ENCODE measurements at regions not wholly inside any gene's neighbourhood (a gene's known extent, or its start where the extent isn't known, plus 50 kb on each side); places are given as distances from the start of the nearest gene placed in this dataset.

DNA sequence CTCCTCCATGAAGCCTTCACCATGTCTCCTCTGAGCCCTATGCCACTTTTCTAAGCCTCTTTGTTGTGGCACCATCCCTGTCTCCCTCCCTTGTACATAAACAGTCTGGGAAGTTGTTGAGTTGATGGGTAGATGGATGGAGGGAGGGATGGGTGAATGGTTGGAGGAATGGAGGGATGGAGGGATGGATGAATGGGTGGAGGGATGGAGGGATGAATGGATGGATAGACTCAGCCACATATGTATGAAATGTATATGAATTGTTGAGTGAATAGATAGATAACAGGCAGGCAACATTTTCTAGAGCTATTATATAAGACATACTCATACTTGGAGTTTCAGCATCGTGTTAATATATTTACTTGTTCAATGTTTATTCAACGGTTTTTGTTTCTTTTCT lies 58.3 kb upstream of the HES1 start:
- DNase-seq = no peak
- POLR2A ChIA-PET (ENCODE audit: partially characterized antibody) = no interaction called here
- CTCF ChIA-PET (ENCODE audit: partially characterized antibody) = interaction anchor here (0.7 kb wide), 1 partner anchor 412 kb away, joined by 3 read pairs; no protein-coding TSS in a partner anchor
- H3K36me3 Mint-ChIP-seq = no peaks in the 10 kb centered on the region
- Histone ChIP-seq H3K27ac (ENCODE audit: low read depth, low read length) (no peak overlapping the region), H3K9me3 (ENCODE audit: control insufficient read depth in 1 of 2, low read length in 2 of 2) (no peaks in the 10 kb centered on the region), H3K4me1 (ENCODE audit: insufficient read depth, low read length) (no peaks in the 10 kb centered on the region), H3K27me3 (ENCODE audit: insufficient read depth, low read length) (no peaks in the 10 kb centered on the region), H3K36me3 (ENCODE audit: insufficient read depth, low read length) (no peaks in the 10 kb centered on the region), H3K4me3 (ENCODE audit: low read length in 2 of 2) (no peak overlapping the region)
- H3K4me3 Mint-ChIP-seq = no peak overlapping the region
- H3K9me3 Mint-ChIP-seq = no peaks in the 10 kb centered on the region
- no peaks in the 10 kb centered on the region for H3K4me1 Mint-ChIP-seq
- H3K27ac Mint-ChIP-seq = no peak overlapping the region
- intact Hi-C loops (cut with micrococcal nuclease) = no loop called here
- peaks cover 31 to 44% of the 10 kb centered on the region in 2 donors for H3K27me3 Mint-ChIP-seq

DNA sequence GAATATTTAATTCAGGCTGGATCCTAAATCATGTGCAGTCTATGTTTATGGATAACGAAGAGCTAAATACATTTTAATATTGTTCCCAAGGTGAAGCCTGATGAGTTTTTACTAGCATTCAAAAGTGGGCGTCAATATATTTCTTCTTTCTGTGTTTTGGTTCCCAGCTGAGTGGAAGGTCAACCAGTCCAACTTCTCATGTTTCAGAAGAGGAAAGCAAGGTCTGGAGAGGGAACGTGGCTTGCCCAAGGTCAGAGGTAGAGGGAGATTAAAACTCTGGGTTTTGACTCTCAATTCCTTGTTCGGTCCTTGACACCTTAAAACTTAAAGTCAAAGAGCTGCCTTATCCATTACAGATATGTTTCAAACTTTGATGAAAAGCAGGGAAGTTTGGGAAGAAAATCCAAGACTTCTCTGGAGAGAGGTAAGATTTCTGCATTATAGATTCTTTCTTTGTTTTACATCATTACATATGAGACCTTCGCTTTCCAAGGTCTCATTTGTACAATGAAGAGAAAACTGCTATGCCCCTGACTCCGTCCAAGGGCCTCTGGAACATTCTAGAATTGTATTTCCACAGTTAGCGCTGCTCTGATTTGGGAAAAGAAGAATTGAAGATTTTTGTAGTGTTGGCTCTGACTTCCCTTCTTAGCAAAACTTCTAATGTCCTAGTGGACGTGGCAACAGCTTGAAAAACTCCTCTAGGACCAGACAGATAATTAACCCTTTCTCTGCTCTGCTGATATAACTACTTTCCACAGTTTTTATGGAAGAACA lies 57.7 kb upstream of the HES1 start:
- Histone ChIP-seq H3K4me3 (ENCODE audit: low read length in 2 of 2) (no peak overlapping the region), H3K36me3 (ENCODE audit: insufficient read depth, low read length) (no peaks in the 10 kb centered on the region), H3K27me3 (ENCODE audit: insufficient read depth, low read length) (no peaks in the 10 kb centered on the region), H3K9me3 (ENCODE audit: control insufficient read depth in 1 of 2, low read length in 2 of 2) (no peaks in the 10 kb centered on the region), H3K4me1 (ENCODE audit: insufficient read depth, low read length) (no peaks in the 10 kb centered on the region), H3K27ac (ENCODE audit: low read depth, low read length) (no peak overlapping the region)
- CTCF ChIA-PET (ENCODE audit: partially characterized antibody) = no interaction called here
- H3K27me3 Mint-ChIP-seq = peaks cover 28 to 41% of the 10 kb centered on the region in 2 donors
- H3K9me3 Mint-ChIP-seq = no peaks in the 10 kb centered on the region
- DNase-seq = no peak
- intact Hi-C loops (cut with micrococcal nuclease) = no loop called here
- no peaks in the 10 kb centered on the region for H3K36me3 Mint-ChIP-seq
- H3K27ac Mint-ChIP-seq = no peak overlapping the region
- POLR2A ChIA-PET (ENCODE audit: partially characterized antibody) = no interaction called here
- H3K4me3 Mint-ChIP-seq = no peak overlapping the region
- no peaks in the 10 kb centered on the region for H3K4me1 Mint-ChIP-seq

DNA sequence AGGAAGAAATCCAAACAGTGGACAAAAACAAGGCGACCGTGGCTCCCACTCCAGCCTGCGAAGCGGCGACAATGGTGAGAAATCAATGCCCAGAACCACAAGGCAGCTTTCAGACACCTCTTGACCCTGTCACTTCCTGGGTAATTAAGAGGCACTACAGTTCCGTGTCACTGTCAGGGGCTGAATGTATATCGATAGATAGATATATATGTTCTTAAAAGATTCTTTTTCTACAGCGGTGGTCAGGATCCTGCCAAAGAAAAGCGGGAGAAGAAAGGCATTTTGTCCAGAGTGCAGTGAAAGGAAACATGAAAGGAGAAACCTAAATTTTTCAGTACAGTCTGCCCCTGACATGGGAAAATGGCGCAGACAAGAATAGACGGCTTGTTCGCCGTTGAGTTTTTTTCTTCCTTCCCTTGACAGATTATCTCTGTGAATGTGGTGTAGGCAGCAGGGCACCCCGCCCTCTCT lies 56.2 kb upstream of the HES1 start:
- H3K36me3 ChIP-seq (ENCODE audit: insufficient read depth, low read length) = no peaks in the 10 kb centered on the region
- ChIA-PET CTCF (ENCODE audit: partially characterized antibody) (no interaction called here), POLR2A (ENCODE audit: partially characterized antibody) (no interaction called here)
- intact Hi-C loops (cut with micrococcal nuclease) = no loop called here
- no peaks in the 10 kb centered on the region for H3K9me3 ChIP-seq (ENCODE audit: control insufficient read depth in 1 of 2, low read length in 2 of 2)
- Mint-ChIP-seq H3K27me3 (peaks cover 22 to 34% of the 10 kb centered on the region in 2 donors), H3K4me1 (peaks cover 0 to 8% (median 3%) of the 10 kb centered on the region in 4 donors), H3K4me3 (no peak overlapping the region), H3K36me3 (no peaks in the 10 kb centered on the region), H3K9me3 (no peaks in the 10 kb centered on the region), H3K27ac (no peak overlapping the region)
- DNase-seq = no peak
- H3K4me1 ChIP-seq (ENCODE audit: insufficient read depth, low read length) = no peaks in the 10 kb centered on the region
- no peaks in the 10 kb centered on the region for H3K27me3 ChIP-seq (ENCODE audit: insufficient read depth, low read length)
- H3K27ac ChIP-seq (ENCODE audit: low read depth, low read length) = no peak overlapping the region
- H3K4me3 ChIP-seq (ENCODE audit: low read length in 2 of 2) = no peak overlapping the region

DNA sequence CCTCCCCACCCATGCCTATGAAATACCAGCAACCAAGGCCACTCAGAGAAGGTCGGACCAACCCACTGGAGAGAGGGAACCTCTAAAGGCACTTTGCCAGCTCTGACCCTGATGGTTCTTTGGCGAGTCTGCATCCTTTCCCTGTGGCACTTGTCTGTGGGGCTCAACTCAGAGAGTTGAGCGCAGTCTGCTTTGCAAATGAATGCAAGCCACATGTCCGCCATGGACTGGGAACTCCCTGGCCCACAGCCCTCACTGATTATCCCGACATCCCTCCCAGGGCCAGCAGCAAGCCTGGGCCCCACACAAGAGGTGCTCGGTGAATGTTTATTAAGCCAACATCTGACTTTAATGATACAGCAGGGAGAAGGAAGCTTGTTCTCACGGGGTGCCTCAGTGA lies 55.5 kb upstream of the HES1 start:
- CTCF ChIA-PET (ENCODE audit: partially characterized antibody) = no interaction called here
- Mint-ChIP-seq H3K27ac (no peak overlapping the region), H3K36me3 (no peaks in the 10 kb centered on the region), H3K4me1 (peaks cover 0 to 8% (median 3%) of the 10 kb centered on the region in 4 donors), H3K27me3 (peaks cover 18 to 29% of the 10 kb centered on the region in 2 donors), H3K9me3 (no peaks in the 10 kb centered on the region), H3K4me3 (no peak overlapping the region)
- Histone ChIP-seq H3K4me1 (ENCODE audit: insufficient read depth, low read length) (no peaks in the 10 kb centered on the region), H3K27ac (ENCODE audit: low read depth, low read length) (no peak overlapping the region), H3K27me3 (ENCODE audit: insufficient read depth, low read length) (no peaks in the 10 kb centered on the region), H3K9me3 (ENCODE audit: control insufficient read depth in 1 of 2, low read length in 2 of 2) (no peaks in the 10 kb centered on the region), H3K4me3 (ENCODE audit: low read length in 2 of 2) (no peak overlapping the region), H3K36me3 (ENCODE audit: insufficient read depth, low read length) (no peaks in the 10 kb centered on the region)
- no peak for DNase-seq
- POLR2A ChIA-PET (ENCODE audit: partially characterized antibody) = no interaction called here
- intact Hi-C loops (cut with micrococcal nuclease) = no loop called here

DNA sequence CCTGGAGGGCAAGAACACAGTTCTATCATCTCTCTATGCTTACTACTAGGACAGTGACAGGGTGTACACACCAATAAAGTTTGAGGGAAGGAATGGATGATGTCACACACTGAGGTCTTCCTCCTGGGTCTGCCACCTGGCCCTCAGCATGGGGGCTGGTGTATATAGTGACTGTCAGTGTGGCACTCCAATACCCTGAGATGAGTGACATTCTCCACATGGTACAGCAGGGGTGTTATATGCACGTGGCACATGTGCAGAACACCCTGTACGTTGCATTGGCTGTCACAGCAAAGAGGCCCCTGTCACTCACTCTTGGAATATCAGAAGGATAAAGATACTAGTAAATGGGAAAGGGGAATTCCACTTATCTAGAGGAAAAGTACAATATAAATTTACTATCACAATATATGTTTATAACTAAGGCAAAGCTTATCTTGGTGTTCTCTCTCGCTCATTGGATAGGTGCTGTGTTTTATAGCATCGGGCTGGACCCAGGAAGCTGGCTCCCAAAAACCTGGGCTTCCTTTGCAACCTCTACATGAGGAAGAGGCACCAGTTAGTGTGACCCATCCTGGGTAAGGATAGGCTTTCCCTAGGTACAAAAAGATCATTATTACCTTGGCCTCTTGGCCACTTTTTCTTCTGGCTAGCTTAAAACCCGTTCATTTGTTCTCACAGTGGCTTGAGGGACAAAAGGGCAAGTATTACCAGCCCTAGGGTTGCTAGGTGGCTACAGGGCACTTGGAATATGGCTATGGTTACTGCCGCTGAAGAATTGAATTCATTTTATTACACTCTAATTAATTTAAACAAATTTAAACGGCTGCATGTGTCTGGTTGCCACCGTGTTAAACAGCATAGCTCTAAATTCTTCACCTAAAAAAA lies 54.8 kb upstream of the HES1 start:
- ChIA-PET POLR2A (ENCODE audit: partially characterized antibody) (no interaction called here), CTCF (ENCODE audit: partially characterized antibody) (no interaction called here)
- H3K9me3 Mint-ChIP-seq = no peaks in the 10 kb centered on the region
- H3K4me1 Mint-ChIP-seq = peaks cover 0 to 8% (median 3%) of the 10 kb centered on the region in 4 donors
- no peaks in the 10 kb centered on the region for H3K36me3 Mint-ChIP-seq
- Histone ChIP-seq H3K27ac (ENCODE audit: low read depth, low read length) (no peak overlapping the region), H3K4me3 (ENCODE audit: low read length in 2 of 2) (no peak overlapping the region), H3K36me3 (ENCODE audit: insufficient read depth, low read length) (no peaks in the 10 kb centered on the region), H3K4me1 (ENCODE audit: insufficient read depth, low read length) (no peaks in the 10 kb centered on the region), H3K27me3 (ENCODE audit: insufficient read depth, low read length) (no peaks in the 10 kb centered on the region), H3K9me3 (ENCODE audit: control insufficient read depth in 1 of 2, low read length in 2 of 2) (no peaks in the 10 kb centered on the region)
- H3K27ac Mint-ChIP-seq = no peak overlapping the region
- no peak for DNase-seq
- no peak overlapping the region for H3K4me3 Mint-ChIP-seq
- intact Hi-C loops (cut with micrococcal nuclease) = no loop called here
- peaks cover 16 to 27% of the 10 kb centered on the region in 2 donors for H3K27me3 Mint-ChIP-seq

DNA sequence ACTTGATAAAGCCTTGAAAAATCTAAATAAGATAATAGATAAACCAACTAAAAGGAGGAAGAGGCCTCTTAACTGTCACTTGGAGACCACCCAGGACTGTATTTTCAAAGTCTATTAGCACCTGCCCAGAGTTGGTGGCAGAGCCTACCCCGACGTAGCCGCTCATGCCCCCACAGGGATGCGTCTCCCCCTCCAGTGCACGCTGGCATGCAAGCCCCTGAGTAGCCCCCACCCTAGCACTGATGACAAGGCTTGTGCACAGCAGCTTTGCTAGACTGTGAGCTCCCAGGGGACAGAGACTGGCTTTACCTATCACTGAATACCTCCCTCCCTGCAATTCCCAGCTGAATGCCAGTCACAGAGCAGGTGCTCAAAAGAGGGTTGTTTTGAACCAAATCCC lies 54.1 kb upstream of the HES1 start:
- Mint-ChIP-seq H3K4me1 (peaks cover 0 to 8% (median 3%) of the 10 kb centered on the region in 4 donors), H3K4me3 (no peak overlapping the region), H3K9me3 (no peaks in the 10 kb centered on the region), H3K27me3 (peaks cover 16 to 27% of the 10 kb centered on the region in 2 donors), H3K27ac (no peak overlapping the region), H3K36me3 (no peaks in the 10 kb centered on the region)
- CTCF ChIA-PET (ENCODE audit: partially characterized antibody) = no interaction called here
- POLR2A ChIA-PET (ENCODE audit: partially characterized antibody) = no interaction called here
- DNase-seq = no peak
- intact Hi-C loops (cut with micrococcal nuclease) = loop anchor here (2.0 kb wide), 1 partner anchor 147 kb away; no protein-coding TSS in a partner anchor
- no peaks in the 10 kb centered on the region for H3K4me1 ChIP-seq (ENCODE audit: insufficient read depth, low read length)
- no peak overlapping the region for H3K27ac ChIP-seq (ENCODE audit: low read depth, low read length)
- no peaks in the 10 kb centered on the region for H3K27me3 ChIP-seq (ENCODE audit: insufficient read depth, low read length)
- no peaks in the 10 kb centered on the region for H3K9me3 ChIP-seq (ENCODE audit: control insufficient read depth in 1 of 2, low read length in 2 of 2)
- no peaks in the 10 kb centered on the region for H3K36me3 ChIP-seq (ENCODE audit: insufficient read depth, low read length)
- H3K4me3 ChIP-seq (ENCODE audit: low read length in 2 of 2) = no peak overlapping the region

Measured in CD4-positive, alpha-beta memory T cell (primary cell).